K562 (cell line): ENCODE measurements at regions not wholly inside any gene's neighbourhood (a gene's known extent, or its start where the extent isn't known, plus 50 kb on each side); places are given as distances from the start of the nearest gene placed in this dataset.

ENCODE experiments used
- KLF10 ChIP-seq: fragments of 250-450 bp; sonication (Bioruptor Pico); IDR thresholded peaks from 2 replicates; pipeline ENCODE4 v1.6.1; 2021; ENCODE audit warnings: matching md5 sums
- RAD21 ChIP-seq, 2 experiments: fragments of 250-450 bp in 1 of 2; fragments of 450-650 bp in 1 of 2; sonication (Bioruptor Pico) in 1 of 2; formaldehyde crosslinking in 1 of 2; IDR thresholded peaks in 1 of 2; conservative IDR thresholded peaks in 1 of 2; 2 replicates each; pipeline versions ENCODE4 v1.4.0 to v1.8.0; 2020 to 2022; ENCODE audit warnings: mild to moderate bottlenecking in 2 of 2, moderate library complexity in 1 of 2
- SMC3 ChIP-seq: conservative IDR thresholded peaks from 2 replicates; pipeline ENCODE4 v1.6.1; 2011; ENCODE audit warnings: low read depth, low read length, improper control_type of control experiment; ENCODE audit not compliant: insufficient read depth
- ZNF239 ChIP-seq: fragments of 250-450 bp; sonication (Bioruptor Pico); IDR thresholded peaks from 2 replicates; pipeline ENCODE4 v1.4.0; 2020; ENCODE audit warnings: mild to moderate bottlenecking

DNA sequence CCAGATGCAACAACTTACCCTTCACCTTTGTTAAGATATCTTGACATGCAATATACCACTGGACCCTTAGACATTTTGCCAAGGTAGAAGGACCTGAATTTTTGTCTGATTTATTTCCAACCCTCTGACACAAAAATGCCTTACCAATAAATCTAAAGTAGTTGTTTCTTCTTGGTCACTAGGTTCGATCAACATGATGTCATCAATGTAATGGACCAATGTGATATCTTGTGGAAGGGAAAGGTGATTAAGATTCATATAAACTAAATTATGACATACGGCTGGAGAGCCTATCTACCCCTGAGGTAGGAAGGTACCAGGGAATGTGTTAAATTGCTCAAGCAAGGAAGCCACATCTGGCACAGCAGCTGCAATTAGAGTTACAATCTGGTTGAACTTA is 67.7 kb upstream of the SERPINE2 start:
- no peak for TF ChIP-seq KLF10 (CRISPR knock-in tag)
- TF ChIP-seq SMC3 = no peak
- no peak for TF ChIP-seq RAD21 (CRISPR knock-in tag; conservative IDR thresholded peaks at IDR 0.05 in 1 of 2, IDR thresholded peaks at IDR 0.05 in 1 of 2)
- no peak for TF ChIP-seq ZNF239 (CRISPR knock-in tag)
